Uterus (tissue), 3 donors: ENCODE measurements at regions not wholly inside any gene's neighbourhood (a gene's known extent, or its start where the extent isn't known, plus 50 kb on each side); places are given as distances from the start of the nearest gene placed in this dataset.

Experiments used
- DNase-seq, 2 donors: peaks; one replicate each; pipeline ENCODE4 v3.0.0-alpha.2; 2019 to 2020
- H3K27ac ChIP-seq, 2 donors: fragments of 200-600 bp; sonication (generic); 1 replicate in 1 of 2; 2 replicates in 1 of 2; pipeline ENCODE4 v1.5.1; 2016 to 2018
- H3K27me3 ChIP-seq, 2 donors: fragments of 200-600 bp; sonication (generic); one replicate each; pipeline ENCODE4 v1.5.1; 2018 to 2019; ENCODE audit warnings: control low read depth in 1 of 2
- H3K36me3 ChIP-seq, 2 donors: fragments of 200-600 bp; sonication (generic); one replicate each; pipeline ENCODE4 v1.5.1; 2019; ENCODE audit warnings: control low read depth in 1 of 2
- H3K4me1 ChIP-seq, 2 donors: fragments of 200-600 bp; sonication (generic); one replicate each; pipeline ENCODE4 v1.5.1; 2018 to 2019; ENCODE audit warnings: control low read depth in 1 of 2
- H3K4me3 ChIP-seq, 2 donors: fragments of 200-600 bp; sonication (generic); 1 replicate in 1 of 2; 2 replicates in 1 of 2; pipeline ENCODE4 v1.5.1; 2018 to 2019; ENCODE audit warnings: mild to moderate bottlenecking in 1 of 2
- H3K9me3 ChIP-seq, 2 donors: fragments of 200-600 bp; sonication (generic); one replicate each; pipeline ENCODE4 v1.5.1; 2019; ENCODE audit warnings: control low read depth in 1 of 2
- POLR2A ChIP-seq, 2 donors: fragments of 450-650 bp; IDR thresholded peaks; one replicate each; pipeline ENCODE4 v1.6.1; 2016; ENCODE audit warnings: antibody characterized with exemption in 2 of 2, mild to moderate bottlenecking in 1 of 2, moderate library complexity in 1 of 2
- intact Hi-C: fragments of 100-400 bp; cut with DNase I; formaldehyde crosslinking; loops from one replicate; pipeline ENCODE4 v1.15.1; 2023; ENCODE audit warnings: low total_unique reads
- TF ChIP-seq, protein P1 (sequence below), 4 experiments: fragments of 200-600 bp in 2 of 4; fragments of 450-650 bp in 2 of 4; sonication (generic) in 2 of 4; IDR thresholded peaks; one replicate each; pipeline ENCODE4 v1.5.1; 2016 to 2019; ENCODE audit warnings: antibody characterized with exemption in 4 of 4, mild to moderate bottlenecking in 2 of 4, moderate library complexity in 1 of 4
- donor health status: DM: yes; HTN: yes; CAD: no.

DNA sequence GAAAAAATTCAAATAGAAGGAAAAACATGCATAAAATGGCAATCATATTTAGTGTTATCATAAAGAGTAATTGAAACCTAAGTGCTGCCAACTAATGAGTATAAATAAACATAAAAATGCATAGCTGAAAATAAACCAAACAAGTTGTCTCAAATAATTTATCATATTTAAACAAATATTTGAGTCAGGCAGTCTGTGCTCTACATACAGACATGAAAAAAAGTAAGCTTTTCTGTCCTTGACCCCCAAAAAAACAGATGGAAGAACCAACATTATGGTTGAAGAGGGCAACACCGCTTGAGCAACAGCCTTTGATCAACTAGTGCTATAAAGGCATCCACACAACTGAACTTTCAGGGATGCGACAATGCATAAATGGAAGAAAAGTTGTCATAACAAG lies 735.1 kb upstream of the MIR17HG start:
- Histone ChIP-seq H3K27ac (no peak overlapping the region), H3K27me3 (no peaks in the 10 kb centered on the region), H3K4me1 (no peaks in the 10 kb centered on the region), H3K9me3 (no peaks in the 10 kb centered on the region), H3K4me3 (no peak overlapping the region), H3K36me3 (no peaks in the 10 kb centered on the region)
- intact Hi-C loops, result no loop called here
- TF ChIP-seq, protein P1, sequence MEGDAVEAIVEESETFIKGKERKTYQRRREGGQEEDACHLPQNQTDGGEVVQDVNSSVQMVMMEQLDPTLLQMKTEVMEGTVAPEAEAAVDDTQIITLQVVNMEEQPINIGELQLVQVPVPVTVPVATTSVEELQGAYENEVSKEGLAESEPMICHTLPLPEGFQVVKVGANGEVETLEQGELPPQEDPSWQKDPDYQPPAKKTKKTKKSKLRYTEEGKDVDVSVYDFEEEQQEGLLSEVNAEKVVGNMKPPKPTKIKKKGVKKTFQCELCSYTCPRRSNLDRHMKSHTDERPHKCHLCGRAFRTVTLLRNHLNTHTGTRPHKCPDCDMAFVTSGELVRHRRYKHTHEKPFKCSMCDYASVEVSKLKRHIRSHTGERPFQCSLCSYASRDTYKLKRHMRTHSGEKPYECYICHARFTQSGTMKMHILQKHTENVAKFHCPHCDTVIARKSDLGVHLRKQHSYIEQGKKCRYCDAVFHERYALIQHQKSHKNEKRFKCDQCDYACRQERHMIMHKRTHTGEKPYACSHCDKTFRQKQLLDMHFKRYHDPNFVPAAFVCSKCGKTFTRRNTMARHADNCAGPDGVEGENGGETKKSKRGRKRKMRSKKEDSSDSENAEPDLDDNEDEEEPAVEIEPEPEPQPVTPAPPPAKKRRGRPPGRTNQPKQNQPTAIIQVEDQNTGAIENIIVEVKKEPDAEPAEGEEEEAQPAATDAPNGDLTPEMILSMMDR (IDR thresholded peaks at IDR 0.05), result no peak
- TF ChIP-seq POLR2A (IDR thresholded peaks at IDR 0.05), result no peak
- DNase-seq, result no peak

DNA sequence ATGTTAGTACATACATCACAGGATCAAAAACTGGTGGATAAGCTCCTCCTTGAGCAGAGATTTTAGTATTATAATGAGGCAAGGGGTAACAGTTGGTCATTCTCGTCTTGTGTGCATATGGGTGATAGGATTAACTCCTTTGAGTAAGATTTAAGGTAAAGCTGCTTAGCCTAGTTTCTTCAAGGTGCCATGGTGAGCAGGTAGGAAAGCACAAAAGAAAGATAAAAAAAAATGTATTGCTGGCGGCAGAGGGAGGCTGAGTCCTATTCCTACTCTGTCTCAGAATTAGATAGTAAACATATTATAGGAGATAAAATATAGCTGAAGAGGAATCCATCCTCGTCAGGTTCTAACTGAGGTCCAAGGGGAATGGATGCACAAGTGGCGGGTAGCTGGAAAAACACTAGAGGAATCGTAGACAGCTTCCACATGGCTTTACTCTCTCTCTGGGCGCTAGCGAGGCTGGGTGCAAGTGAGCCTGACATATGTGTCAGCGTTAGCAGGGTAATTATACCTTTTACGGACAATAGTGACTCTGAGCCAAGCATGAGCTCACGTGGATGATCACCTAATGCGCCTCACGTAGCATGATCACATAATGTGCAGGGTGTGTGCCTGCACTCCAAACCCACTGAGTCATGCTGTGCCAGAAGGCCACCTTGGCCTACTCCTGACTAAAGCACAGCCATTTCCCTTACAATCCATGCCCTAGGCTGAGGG lies 734.3 kb upstream of the MIR17HG start:
- no peak for TF ChIP-seq POLR2A (IDR thresholded peaks at IDR 0.05)
- TF ChIP-seq, protein P1 (IDR thresholded peaks at IDR 0.05), result no peak

DNA sequence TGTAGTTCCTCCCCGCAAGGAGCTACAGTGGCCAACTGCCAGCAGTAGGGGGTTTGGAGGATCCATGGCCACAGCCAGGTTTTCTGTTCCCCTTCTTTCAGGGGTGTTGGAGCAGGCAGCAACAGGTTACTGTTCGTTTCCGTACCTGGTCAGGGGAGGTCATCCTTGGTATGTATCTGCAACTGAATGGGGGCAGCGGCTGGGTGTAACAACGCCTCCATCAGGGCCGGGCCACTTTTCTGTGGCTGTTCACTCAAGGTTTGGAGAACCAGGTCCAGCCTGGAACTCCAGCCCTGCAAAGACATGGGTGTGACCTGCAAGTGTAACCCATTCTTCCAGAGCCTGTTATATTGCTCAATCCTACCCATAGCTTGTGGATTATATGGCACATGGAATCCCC lies 732.3 kb upstream of the MIR17HG start:
- Histone ChIP-seq H3K4me1 (no peaks in the 10 kb centered on the region), H3K4me3 (no peak overlapping the region), H3K27ac (no peak overlapping the region), H3K36me3 (no peaks in the 10 kb centered on the region), H3K9me3 (no peaks in the 10 kb centered on the region), H3K27me3 (no peaks in the 10 kb centered on the region)
- no peak for TF ChIP-seq POLR2A (IDR thresholded peaks at IDR 0.05)
- TF ChIP-seq, protein P1 (IDR thresholded peaks at IDR 0.05), result no peak
- intact Hi-C loops, result no loop called here
- DNase-seq, result no peak

More for the DNA sequence above, 734.3 kb upstream of the MIR17HG start:
- no peak overlapping the region for H3K27ac ChIP-seq
- H3K4me1 ChIP-seq, result no peaks in the 10 kb centered on the region
- intact Hi-C loops, result no loop called here
- no peaks in the 10 kb centered on the region for H3K27me3 ChIP-seq
- no peak for DNase-seq
- H3K36me3 ChIP-seq, result no peaks in the 10 kb centered on the region
- H3K9me3 ChIP-seq, result no peaks in the 10 kb centered on the region
- no peak overlapping the region for H3K4me3 ChIP-seq

GRCh38 chr13:90615767-90616166 lies 731.7 kb upstream of the MIR17HG start:
- Histone ChIP-seq H3K27me3 (no peaks in the 10 kb centered on the region), H3K27ac (no peak overlapping the region), H3K9me3 (no peaks in the 10 kb centered on the region), H3K4me3 (no peak overlapping the region), H3K36me3 (no peaks in the 10 kb centered on the region), H3K4me1 (no peaks in the 10 kb centered on the region)
- intact Hi-C loops, result no loop called here
- no peak for DNase-seq
- TF ChIP-seq POLR2A (IDR thresholded peaks at IDR 0.05), result no peak
- TF ChIP-seq, protein P1 (IDR thresholded peaks at IDR 0.05), result no peak

GRCh38 chr13:90618133-90618532 lies 729.4 kb upstream of the MIR17HG start:
- DNase-seq, result no peak
- Histone ChIP-seq H3K27me3 (no peaks in the 10 kb centered on the region), H3K27ac (no peak overlapping the region), H3K36me3 (no peaks in the 10 kb centered on the region), H3K4me1 (no peaks in the 10 kb centered on the region), H3K9me3 (no peaks in the 10 kb centered on the region), H3K4me3 (no peak overlapping the region)
- intact Hi-C loops, result no loop called here
- no peak for TF ChIP-seq POLR2A (IDR thresholded peaks at IDR 0.05)
- TF ChIP-seq, protein P1 (IDR thresholded peaks at IDR 0.05), result no peak
